ENCODE measurements at regions not wholly inside any gene's neighbourhood (a gene's known extent, or its start where the extent isn't known, plus 50 kb on each side); places are given as distances from the start of the nearest gene placed in this dataset.
A peak's percentile ranks its signal among the peaks of the same experiment; 100 is the strongest.
"Not testable (repeated sequence)": the region's sequence is repeated elsewhere in the genome, so short reads cannot be mapped to it uniquely, and the experiment has no call there.

- no peak for DNase-seq (ENCODE audit: low spot score)
Observed at GRCh38 chr9:90981726-90982125, 180.1 kb downstream of the SYK start.

GRCh38 chr9:90983394-90983793 is 181.8 kb downstream of the SYK start:
- no peak for DNase-seq (ENCODE audit: low spot score)

DNA sequence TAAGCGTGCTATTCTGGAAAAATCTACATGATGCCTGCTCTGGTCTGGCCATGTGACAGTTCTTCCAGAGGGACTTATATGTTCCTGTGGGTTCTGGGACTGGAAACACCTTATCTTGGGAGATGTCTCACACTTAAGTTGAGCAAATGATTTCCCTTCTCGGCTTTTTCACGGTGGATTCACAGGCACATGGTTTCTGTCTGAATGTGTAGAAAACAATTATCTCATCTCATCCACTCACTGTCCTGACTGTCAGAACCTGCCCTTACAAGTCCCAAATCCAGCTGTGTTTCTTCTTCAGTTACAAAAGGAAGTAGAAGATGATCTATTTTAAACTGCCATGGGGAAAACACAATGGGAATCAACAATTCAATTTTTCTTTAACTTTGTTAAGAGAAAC is 184.0 kb downstream of the SYK start:
- no peak for DNase-seq (ENCODE audit: low spot score)

DNA sequence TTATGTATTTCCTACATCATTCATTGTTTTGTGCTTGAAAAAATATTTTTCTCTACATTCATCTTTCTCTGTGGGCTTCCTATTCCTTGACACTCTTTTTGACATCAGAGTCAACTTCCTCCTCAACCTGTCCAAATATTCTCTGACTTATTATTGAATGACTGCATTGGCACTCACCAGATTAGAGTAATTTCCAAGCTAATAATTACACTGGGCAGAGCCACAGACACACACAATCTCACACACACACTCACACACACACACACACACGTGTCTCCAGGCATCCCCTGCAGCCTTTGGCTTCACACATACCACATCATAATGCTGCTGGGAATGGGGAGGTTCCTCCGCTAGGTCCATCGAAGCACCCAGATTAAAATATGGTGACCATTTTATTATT is 184.5 kb downstream of the SYK start:
- DNase-seq (ENCODE audit: low spot score), result no peak

DNA sequence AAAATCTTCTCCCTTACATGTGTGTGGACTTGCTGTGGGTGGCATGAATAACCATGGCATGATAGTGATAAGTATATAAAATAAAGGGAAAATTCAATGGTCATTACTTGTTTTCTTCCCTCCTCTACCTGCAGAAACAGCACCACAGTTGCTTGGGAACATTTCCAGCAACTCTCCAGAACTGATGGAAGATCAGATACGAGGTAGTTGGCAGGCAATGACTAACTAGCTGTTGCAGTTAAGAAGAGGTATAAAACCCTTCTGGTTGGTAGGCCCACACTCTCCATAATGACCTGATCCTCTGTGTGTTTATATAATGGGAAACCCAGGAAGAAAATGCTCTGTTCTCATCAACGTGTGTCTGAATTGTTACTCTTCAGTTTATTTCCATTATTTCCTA is 185.9 kb downstream of the SYK start:
- DNase-seq (ENCODE audit: low spot score), result no peak

- no peak for DNase-seq (ENCODE audit: low spot score)
Observed at GRCh38 chr9:90988318-90988717, 186.7 kb downstream of the SYK start.

DNA sequence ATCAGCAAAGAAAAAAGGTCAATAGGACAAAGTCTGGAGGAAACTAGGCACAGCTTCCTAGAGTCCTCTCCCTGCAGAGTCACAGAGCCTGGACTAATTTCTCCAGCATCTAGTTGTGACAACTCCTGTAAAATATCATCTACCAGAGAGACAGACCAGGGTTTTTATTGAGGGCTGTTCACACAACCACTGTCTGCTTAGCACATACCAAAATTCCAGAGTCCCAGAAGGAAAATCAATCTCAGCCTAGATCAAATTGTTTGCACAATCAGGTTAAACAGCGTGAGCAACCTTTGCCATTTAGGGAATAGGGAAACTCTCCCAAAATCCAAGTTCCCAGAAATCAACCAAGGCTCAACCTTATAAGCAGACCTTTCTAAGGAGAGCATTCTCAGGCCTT is 190.3 kb downstream of the SYK start:
- DNase-seq (ENCODE audit: low spot score), result peak; percentile 19

GRCh38 chr9:90995516-90995915 is 193.9 kb downstream of the SYK start:
- no peak for DNase-seq (ENCODE audit: low spot score)

GRCh38 chr9:90996154-90997065 is 194.8 kb downstream of the SYK start:
- DNase-seq (ENCODE audit: low spot score), result no peak

DNA sequence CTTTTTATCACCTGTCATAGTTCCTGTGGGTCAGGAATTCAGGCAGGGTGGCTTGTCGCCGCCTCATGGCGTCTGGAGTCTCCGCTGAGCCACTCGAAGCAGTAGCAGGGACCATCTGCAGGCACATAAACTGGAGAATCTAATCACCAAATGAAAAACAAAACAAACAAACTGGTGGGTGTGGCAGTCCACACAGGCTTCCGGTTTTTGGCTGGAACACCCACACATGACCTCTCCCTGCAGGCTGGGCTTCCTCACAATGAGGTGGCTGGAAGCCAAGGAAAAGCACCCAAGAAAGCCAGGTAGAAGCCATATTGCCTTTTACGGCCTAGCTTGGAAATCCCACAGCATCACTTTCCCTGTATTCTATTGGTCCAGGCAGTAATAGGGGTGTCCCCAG is 197.0 kb downstream of the SYK start:
- no peak for DNase-seq (ENCODE audit: low spot score)

DNA sequence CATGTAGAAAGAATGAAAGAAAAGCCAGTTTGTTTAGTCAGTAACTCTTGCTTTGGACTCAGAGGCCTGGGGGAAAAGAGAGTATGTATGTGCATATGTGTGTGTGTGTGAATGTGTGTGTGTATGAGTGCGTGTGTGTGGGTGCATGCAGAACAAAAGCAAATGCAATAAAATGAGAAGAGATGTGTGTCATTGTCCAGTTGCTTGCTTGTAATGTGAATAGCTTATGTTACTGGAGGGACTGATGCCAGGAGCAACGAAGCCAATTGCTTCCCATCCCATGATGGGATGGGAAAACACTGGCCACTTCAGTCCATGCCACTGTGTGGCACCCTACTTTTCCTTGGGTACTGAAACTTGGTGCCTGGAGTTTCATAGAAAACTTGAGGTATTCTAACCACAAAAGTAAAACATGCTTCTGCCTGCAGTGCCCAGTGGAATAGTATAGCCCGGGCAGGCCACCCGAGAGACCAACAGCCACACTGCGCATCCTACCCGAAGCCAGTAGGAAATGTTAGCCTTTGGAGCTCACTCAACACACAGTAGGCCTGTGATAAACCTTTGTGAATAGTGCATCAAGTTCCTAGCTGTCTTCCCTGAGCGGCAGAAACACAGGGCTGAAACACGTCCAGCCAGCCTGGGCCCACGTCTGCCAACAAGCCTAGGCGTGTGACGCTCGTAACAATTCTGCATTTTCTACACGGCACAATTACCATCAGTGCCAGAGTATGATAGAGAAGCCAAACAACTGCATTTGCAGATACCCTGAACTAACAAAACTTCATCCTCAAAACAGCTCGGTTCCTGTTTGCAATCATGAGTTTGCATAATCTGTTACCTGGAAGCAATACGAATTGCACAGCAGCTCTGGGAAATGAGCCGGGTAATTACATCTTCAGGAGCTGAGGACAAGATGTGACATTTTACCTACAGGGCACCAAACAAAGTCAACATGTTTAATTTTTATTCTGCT is 198.1 kb downstream of the SYK start:
- DNase-seq (ENCODE audit: low spot score), result no peak

GRCh38 chr9:91001146-91001611 is 199.6 kb downstream of the SYK start:
- peak; percentile 37 for DNase-seq (ENCODE audit: low spot score)

GRCh38 chr9:91004484-91004883 is 202.9 kb downstream of the SYK start:
- DNase-seq (ENCODE audit: low spot score), result no peak

- no peak for DNase-seq (ENCODE audit: low spot score)
Observed at GRCh38 chr9:91004992-91005391, 203.4 kb downstream of the SYK start.

GRCh38 chr9:91006046-91006445 is 204.4 kb downstream of the SYK start:
- no peak for DNase-seq (ENCODE audit: low spot score)

- no peak for DNase-seq (ENCODE audit: low spot score)
Observed at GRCh38 chr9:91008568-91008967, 206.9 kb downstream of the SYK start.

DNA sequence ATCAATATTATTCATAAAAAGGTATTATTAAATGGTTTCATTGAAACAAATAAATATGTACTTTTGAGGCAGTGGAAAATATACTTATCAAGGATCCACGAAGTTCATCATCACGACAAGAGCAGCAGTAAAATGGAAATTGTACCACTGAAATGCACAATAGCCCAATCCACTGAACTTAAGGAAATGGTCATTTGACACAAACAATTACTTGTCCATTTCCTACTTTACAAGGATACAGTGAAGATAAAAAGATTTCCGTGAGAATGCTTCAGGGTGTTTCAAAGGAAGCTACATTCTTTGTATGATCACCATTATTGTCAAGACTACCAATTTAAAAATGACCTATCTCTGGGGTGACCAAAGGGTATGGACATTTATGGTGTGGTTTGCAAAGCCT is 210.3 kb downstream of the SYK start:
- no peak for DNase-seq (ENCODE audit: low spot score)

- no peak for DNase-seq (ENCODE audit: low spot score)
Observed at GRCh38 chr9:91012933-91013841, 211.6 kb downstream of the SYK start.

DNA sequence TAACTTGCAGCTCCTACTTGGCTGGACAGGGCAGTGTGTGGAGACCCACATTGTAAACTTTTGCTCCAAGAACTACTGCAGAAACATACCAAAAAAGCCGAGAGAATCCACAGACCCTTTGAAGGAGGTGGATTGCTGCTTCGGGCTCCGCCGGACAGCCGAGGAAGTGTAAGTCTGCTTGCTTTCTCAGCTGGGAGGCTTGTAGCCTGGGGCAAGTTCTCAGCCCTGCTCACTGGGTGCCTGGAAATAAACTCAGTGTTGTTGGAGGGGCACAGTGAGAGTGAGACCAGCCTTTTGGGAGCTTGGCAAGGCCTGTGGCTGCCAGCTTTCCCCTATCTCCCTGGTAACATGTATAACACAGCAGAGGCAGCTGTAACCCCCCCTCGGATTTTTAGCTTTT is 215.6 kb downstream of the SYK start:
- DNase-seq (ENCODE audit: low spot score), result no peak

- not testable (repeated sequence) for DNase-seq (ENCODE audit: low spot score)
Observed at GRCh38 chr9:91019871-91020270, 218.3 kb downstream of the SYK start.

- not testable (repeated sequence) for DNase-seq (ENCODE audit: low spot score)
Observed at GRCh38 chr9:91021656-91022055, 220.0 kb downstream of the SYK start.

DNA sequence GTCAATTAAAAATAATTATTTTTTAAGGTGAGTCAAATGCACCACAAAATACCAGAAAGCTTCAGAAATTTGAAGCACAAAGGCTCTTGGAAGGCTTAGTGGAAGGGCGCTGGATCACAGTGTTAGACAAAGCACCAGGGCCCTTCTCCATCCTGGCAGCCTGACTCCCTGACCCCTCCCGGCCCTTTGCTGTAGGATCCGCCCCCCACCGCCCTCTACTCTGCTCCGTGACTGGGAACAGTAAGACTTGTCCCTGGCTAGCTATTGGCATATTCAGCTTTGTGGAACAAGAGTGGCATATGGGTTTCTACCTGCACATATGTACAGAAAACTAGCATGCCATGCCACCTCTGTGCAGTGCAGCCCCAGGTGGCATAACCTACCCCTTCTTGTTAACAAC is 222.1 kb downstream of the SYK start:
- DNase-seq (ENCODE audit: low spot score), result no peak
